ENCODE measurements at regions not wholly inside any gene's neighbourhood (a gene's known extent, or its start where the extent isn't known, plus 50 kb on each side); places are given as distances from the start of the nearest gene placed in this dataset.

DNA sequence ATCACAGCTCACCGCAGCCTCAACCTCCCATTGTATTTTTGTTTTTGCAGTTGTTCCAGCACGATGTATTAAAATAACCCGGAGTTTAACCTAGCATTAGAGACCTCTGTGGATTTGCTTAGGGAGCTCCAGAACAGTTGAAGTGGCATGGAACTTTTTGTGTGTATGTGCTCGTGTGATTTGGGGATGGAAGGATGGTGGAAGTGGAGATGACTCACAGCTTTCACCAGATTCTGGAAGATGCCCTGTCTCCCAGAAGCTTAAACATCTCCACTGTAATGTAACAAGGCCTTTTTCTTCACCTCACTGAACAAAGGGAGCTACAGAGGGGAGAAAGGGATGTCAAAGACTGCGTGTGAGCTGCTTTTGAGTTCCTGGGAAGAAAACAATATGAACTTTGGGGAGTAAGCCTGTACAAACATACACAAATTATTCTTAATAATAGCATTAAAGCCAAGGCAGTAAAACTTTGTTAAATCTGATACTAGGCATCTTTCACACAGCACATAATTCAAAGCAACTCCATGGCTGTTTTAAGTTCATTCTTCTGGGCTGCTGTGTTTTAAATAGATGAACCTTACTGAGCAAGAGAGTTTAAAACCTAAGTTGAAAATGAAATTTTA lies 226.4 kb downstream of the ADAMTS15 start:
- TF ChIP-seq, protein P1, sequence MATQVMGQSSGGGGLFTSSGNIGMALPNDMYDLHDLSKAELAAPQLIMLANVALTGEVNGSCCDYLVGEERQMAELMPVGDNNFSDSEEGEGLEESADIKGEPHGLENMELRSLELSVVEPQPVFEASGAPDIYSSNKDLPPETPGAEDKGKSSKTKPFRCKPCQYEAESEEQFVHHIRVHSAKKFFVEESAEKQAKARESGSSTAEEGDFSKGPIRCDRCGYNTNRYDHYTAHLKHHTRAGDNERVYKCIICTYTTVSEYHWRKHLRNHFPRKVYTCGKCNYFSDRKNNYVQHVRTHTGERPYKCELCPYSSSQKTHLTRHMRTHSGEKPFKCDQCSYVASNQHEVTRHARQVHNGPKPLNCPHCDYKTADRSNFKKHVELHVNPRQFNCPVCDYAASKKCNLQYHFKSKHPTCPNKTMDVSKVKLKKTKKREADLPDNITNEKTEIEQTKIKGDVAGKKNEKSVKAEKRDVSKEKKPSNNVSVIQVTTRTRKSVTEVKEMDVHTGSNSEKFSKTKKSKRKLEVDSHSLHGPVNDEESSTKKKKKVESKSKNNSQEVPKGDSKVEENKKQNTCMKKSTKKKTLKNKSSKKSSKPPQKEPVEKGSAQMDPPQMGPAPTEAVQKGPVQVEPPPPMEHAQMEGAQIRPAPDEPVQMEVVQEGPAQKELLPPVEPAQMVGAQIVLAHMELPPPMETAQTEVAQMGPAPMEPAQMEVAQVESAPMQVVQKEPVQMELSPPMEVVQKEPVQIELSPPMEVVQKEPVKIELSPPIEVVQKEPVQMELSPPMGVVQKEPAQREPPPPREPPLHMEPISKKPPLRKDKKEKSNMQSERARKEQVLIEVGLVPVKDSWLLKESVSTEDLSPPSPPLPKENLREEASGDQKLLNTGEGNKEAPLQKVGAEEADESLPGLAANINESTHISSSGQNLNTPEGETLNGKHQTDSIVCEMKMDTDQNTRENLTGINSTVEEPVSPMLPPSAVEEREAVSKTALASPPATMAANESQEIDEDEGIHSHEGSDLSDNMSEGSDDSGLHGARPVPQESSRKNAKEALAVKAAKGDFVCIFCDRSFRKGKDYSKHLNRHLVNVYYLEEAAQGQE (IDR thresholded peaks at IDR 0.05; ENCODE audit: insufficient read depth in 1 of 2, low read depth in 2 of 2, low read length in 2 of 2): no peak
- no peak for TF ChIP-seq TAF1 (IDR thresholded peaks at IDR 0.05; ENCODE audit: borderline replicate concordance, insufficient read depth, low read length)

All from PFSK-1 (cell line).